ENCODE measurements at regions not wholly inside any gene's neighbourhood (a gene's known extent, or its start where the extent isn't known, plus 50 kb on each side); places are given as distances from the start of the nearest gene placed in this dataset.

DNA sequence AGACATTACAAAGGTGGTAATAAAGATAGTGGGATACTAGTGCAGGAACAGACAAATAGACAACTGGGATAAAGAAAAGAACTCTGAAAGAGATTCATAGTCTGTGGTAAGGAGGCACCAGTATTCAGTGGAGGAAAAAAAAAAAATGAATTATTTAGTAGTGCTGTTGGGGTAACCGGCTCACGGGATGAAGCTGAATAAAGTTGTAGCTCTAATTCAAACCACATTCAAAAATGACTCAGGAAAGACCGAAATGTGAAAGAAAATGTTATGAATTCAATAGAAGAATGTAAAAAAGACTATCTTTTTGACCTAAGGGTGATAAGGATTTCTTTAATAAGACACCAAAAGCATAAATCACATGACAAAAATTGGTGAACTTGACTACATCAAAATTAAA lies 83.1 kb upstream of the HABP2 start:
- no peaks in the 10 kb centered on the region for H3K4me1 ChIP-seq (ENCODE audit: low read depth)
- H3K36me3 ChIP-seq, result no peaks in the 10 kb centered on the region
- no peak for DNase-seq (ENCODE audit: low read depth in 1 of 2, low spot score in 1 of 2)
- no peaks in the 10 kb centered on the region for H3K9me3 ChIP-seq (ENCODE audit: low read depth)
- no peak overlapping the region for H3K4me3 ChIP-seq
- no peak overlapping the region for H3K27ac ChIP-seq
- H3K27me3 ChIP-seq, result no peaks in the 10 kb centered on the region
- no peak for TF ChIP-seq CTCF (IDR thresholded peaks at IDR 0.05; ENCODE audit: low read depth, low read length)

- TF ChIP-seq CTCF (IDR thresholded peaks at IDR 0.05; ENCODE audit: low read depth, low read length), result no peak
- no peaks in the 10 kb centered on the region for H3K9me3 ChIP-seq (ENCODE audit: low read depth)
- no peaks in the 10 kb centered on the region for H3K36me3 ChIP-seq
Observed at GRCh38 chr10:113470372-113471240, 82.2 kb upstream of the HABP2 start.

GRCh38 chr10:113471241-113471996 lies 81.4 kb upstream of the HABP2 start:
- no peaks in the 10 kb centered on the region for H3K4me1 ChIP-seq (ENCODE audit: low read depth)
- no peaks in the 10 kb centered on the region for H3K9me3 ChIP-seq (ENCODE audit: low read depth)
- H3K36me3 ChIP-seq, result no peaks in the 10 kb centered on the region
- no peak for DNase-seq (ENCODE audit: low read depth in 1 of 2, low spot score in 1 of 2)
- no peak overlapping the region for H3K4me3 ChIP-seq
- TF ChIP-seq CTCF (IDR thresholded peaks at IDR 0.05; ENCODE audit: low read depth, low read length), result no peak
- no peaks in the 10 kb centered on the region for H3K27me3 ChIP-seq
- H3K27ac ChIP-seq, result no peak overlapping the region

More at GRCh38 chr10:113470372-113471240, 82.2 kb upstream of the HABP2 start:
- no peaks in the 10 kb centered on the region for H3K4me1 ChIP-seq (ENCODE audit: low read depth)
- no peak overlapping the region for H3K27ac ChIP-seq
- H3K27me3 ChIP-seq, result no peaks in the 10 kb centered on the region
- no peak overlapping the region for H3K4me3 ChIP-seq
- DNase-seq (ENCODE audit: low read depth in 1 of 2, low spot score in 1 of 2), result no peak

GRCh38 chr10:113473011-113473410 lies 79.8 kb upstream of the HABP2 start:
- Histone ChIP-seq H3K27me3 (no peaks in the 10 kb centered on the region), H3K9me3 (ENCODE audit: low read depth) (no peaks in the 10 kb centered on the region), H3K27ac (no peak overlapping the region), H3K4me3 (no peak overlapping the region), H3K36me3 (no peaks in the 10 kb centered on the region), H3K4me1 (ENCODE audit: low read depth) (no peaks in the 10 kb centered on the region)
- no peak for TF ChIP-seq CTCF (IDR thresholded peaks at IDR 0.05; ENCODE audit: low read depth, low read length)
- DNase-seq (ENCODE audit: low read depth in 1 of 2, low spot score in 1 of 2), result no peak

DNA sequence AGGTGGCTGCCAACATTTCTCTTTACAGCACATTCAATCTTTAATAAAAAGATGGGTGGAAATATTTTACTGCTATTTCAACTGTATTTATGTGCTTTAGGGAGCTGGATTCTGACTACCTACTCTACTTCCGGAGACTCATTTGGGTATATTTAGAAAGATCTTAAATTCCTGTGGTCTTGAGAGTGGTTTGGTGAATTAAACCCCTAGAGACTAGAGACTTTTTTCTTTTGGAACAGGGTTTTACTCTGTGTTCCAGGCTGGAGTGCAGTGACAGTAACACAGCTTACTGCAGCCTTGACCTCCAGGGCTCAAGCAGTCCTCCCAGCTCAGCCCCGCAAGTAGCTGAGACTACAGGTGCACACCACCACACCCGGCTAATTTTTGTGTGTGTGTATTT lies 79.0 kb upstream of the HABP2 start:
- H3K27ac ChIP-seq, result no peak overlapping the region
- no peaks in the 10 kb centered on the region for H3K4me1 ChIP-seq (ENCODE audit: low read depth)
- DNase-seq (ENCODE audit: low read depth in 1 of 2, low spot score in 1 of 2), result no peak
- no peaks in the 10 kb centered on the region for H3K9me3 ChIP-seq (ENCODE audit: low read depth)
- no peak overlapping the region for H3K4me3 ChIP-seq
- no peak for TF ChIP-seq CTCF (IDR thresholded peaks at IDR 0.05; ENCODE audit: low read depth, low read length)
- no peaks in the 10 kb centered on the region for H3K36me3 ChIP-seq
- H3K27me3 ChIP-seq, result no peaks in the 10 kb centered on the region
